GM23248 (cell line): ENCODE measurements at regions not wholly inside any gene's neighbourhood (a gene's known extent, or its start where the extent isn't known, plus 50 kb on each side); places are given as distances from the start of the nearest gene placed in this dataset.

ENCODE experiments used
- EZH2 ChIP-seq: fragments of 200-600 bp; sonication (generic); IDR thresholded peaks from 2 replicates; pipeline ENCODE4 v1.6.1; 2018; ENCODE audit warnings: antibody characterized with exemption, mild to moderate bottlenecking; ENCODE audit not compliant: insufficient read depth, poor library complexity, severe bottlenecking
- EZH2phosphoT487 ChIP-seq: fragments of 200-600 bp; sonication (generic); IDR thresholded peaks from 2 replicates; pipeline ENCODE4 v1.6.1; 2018; ENCODE audit warnings: antibody characterized with exemption, moderate library complexity, mild to moderate bottlenecking, low read depth; ENCODE audit not compliant: insufficient read depth

- no peak for TF ChIP-seq EZH2
- no peak for TF ChIP-seq EZH2phosphoT487
Measured at GRCh38 chr14:100436745-100437406, 113.7 kb downstream of the SLC25A47 start.
